Right lobe of liver (tissue), 4 donors: ENCODE measurements at regions not wholly inside any gene's neighbourhood (a gene's known extent, or its start where the extent isn't known, plus 50 kb on each side); places are given as distances from the start of the nearest gene placed in this dataset.

Experiments used
- POLR2A ChIP-seq: fragments of 450-650 bp; IDR thresholded peaks from one replicate; pipeline ENCODE4 v1.6.1; 2017; ENCODE audit warnings: antibody characterized with exemption, mild to moderate bottlenecking
- TF ChIP-seq, protein P1 (sequence below), 4 donors: fragments of 200-600 bp in 3 of 4; fragments of 450-650 bp in 1 of 4; IDR thresholded peaks; one replicate each; pipeline versions ENCODE4 v1.5.1 to v1.8.0; 2016 to 2022; ENCODE audit warnings: antibody characterized with exemption in 4 of 4, mild to moderate bottlenecking in 2 of 4
- donor health status: DM: no; HTN: no; CAD: no.
- donor health status: DM: no; HTN: no; CAD: no.
- donor health status: DM: no; HTN: yes; CAD: no.

DNA sequence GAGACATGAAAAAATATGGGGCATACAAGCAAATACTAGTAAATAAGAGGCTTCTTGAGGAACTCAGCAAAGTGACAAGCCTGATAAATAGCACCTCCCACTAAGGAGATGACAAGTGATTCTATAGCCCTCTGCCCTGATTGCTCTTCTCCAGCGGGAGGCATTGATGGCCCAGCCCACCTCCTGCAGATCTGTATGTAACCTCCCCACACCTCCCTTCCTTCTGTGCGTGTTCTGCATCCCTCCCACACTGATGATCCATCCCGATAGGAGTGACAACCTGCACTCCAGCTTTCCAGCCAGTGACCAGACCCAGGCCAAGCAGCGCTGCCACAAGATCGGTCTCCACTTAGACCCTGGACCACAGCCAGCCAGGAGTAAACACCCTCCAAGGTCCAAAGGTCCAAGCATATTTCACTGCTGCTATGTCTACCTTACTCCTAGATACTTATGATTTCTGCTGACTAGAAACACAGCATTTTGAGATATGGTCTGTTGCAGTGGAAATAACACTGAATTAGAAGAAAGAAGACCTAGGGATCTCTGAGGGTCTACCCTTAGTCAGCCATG lies 176.1 kb downstream of the BRINP2 start:
- TF ChIP-seq, protein P1, sequence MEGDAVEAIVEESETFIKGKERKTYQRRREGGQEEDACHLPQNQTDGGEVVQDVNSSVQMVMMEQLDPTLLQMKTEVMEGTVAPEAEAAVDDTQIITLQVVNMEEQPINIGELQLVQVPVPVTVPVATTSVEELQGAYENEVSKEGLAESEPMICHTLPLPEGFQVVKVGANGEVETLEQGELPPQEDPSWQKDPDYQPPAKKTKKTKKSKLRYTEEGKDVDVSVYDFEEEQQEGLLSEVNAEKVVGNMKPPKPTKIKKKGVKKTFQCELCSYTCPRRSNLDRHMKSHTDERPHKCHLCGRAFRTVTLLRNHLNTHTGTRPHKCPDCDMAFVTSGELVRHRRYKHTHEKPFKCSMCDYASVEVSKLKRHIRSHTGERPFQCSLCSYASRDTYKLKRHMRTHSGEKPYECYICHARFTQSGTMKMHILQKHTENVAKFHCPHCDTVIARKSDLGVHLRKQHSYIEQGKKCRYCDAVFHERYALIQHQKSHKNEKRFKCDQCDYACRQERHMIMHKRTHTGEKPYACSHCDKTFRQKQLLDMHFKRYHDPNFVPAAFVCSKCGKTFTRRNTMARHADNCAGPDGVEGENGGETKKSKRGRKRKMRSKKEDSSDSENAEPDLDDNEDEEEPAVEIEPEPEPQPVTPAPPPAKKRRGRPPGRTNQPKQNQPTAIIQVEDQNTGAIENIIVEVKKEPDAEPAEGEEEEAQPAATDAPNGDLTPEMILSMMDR (IDR thresholded peaks at IDR 0.05), result no peak
- no peak for TF ChIP-seq POLR2A
